HG03521 (cell line): ENCODE measurements at regions not wholly inside any gene's neighbourhood (a gene's known extent, or its start where the extent isn't known, plus 50 kb on each side); places are given as distances from the start of the nearest gene placed in this dataset.
"Not testable (repeated sequence)": the region's sequence is repeated elsewhere in the genome, so short reads cannot be mapped to it uniquely, and the experiment has no call there.

Source experiments
- ATAC-seq: cut with Tn5 transposase; IDR thresholded peaks from one replicate; pipeline ENCODE4 v1.9.1; 2021; ENCODE audit warnings: mild to moderate bottlenecking, moderate library complexity; ENCODE audit not compliant: unreplicated experiment

DNA sequence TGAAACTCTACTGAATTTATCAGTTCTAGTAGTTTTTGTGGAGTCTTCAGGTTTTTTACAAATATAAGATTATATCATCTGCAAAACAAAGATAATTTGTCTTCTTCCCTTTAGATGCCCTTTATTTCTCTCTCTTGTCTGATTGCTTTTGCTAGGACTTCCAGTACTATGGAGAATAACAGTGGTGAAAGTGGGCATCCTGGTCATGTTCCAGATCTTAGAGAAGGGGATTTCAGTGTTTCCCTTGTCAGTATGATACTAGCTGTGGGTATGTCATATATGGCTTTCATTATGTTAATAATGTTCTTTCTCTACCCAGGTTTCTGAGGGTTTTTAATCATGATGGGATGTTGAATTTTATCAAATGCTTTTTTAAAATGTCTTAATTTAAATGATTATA lies 158.1 kb upstream of the TPTE start:
- ATAC-seq, result not testable (repeated sequence)

- not testable (repeated sequence) for ATAC-seq
Observed at GRCh38 chr21:10366210-10366609, 155.2 kb upstream of the TPTE start.

- ATAC-seq, result not testable (repeated sequence)
Observed at GRCh38 chr21:10367586-10367985, 153.8 kb upstream of the TPTE start.

DNA sequence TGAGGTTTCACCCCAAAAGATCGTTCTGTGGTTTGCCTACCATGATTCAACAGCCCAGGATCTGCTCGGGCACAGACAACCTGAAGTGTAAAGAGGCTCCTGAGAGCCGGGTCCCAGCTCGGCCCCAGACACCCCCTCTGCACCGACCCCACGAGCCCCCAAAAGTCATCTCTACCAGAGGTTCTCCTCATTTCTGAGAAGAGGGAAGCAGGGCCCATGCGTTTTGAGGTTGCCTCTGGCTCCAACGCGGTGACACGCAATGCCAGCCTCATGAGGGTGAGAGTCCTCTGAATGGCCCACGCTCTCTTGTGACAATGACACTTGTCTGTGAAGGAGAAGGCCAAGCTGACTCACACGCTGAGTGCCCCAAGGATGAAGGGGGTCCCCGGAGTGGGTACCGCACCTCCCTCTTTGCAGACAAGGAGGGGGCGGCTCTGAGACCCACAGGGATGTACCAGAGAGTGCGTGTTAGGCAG lies 153.0 kb upstream of the TPTE start:
- ATAC-seq, result not testable (repeated sequence)

- ATAC-seq, result not testable (repeated sequence)
Observed at GRCh38 chr21:10369289-10369688, 152.1 kb upstream of the TPTE start.

DNA sequence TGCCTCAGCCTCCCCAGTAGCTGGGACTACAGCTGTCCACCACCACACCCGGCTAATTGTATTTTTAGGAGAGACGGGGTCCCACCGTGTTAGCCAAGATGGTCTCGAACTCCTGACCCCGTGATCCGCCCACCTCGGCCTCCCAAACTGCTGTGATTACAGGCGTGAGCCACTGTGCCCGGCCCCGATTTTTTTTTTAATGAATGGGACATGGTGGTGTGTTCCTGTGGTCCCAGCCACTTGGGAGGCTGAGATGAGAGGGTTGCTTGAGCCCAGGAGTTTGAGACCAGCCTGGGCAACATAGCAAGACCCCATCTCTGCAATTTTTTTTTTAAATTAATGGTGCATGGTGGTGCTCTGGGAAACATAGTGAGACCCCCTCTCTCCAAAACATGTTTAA lies 143.6 kb upstream of the TPTE start:
- not testable (repeated sequence) for ATAC-seq

DNA sequence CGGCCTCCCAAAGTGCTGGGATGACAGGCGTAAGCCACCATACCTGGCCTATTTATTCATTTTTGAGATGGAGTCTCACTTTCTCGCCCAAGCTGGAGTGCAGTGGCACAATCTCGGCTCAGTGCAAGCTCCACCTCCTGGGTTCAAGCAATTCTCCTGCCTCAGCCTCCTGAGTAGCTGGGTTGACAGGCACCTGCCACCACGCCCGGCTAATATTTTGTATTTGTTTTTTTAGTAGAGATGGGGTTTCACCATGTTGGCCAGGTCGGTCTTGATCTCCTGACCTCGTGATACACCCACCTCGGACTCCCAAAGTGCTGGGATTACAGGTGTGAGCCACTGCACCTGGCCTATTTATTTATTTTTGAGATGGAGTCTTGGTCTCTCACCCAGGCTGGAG lies 141.6 kb upstream of the TPTE start:
- not testable (repeated sequence) for ATAC-seq

- ATAC-seq, result not testable (repeated sequence)
Observed at GRCh38 chr21:10381687-10382060, 139.7 kb upstream of the TPTE start.

- ATAC-seq, result not testable (repeated sequence)
Observed at GRCh38 chr21:10382135-10382534, 139.2 kb upstream of the TPTE start.

GRCh38 chr21:10382580-10382979 lies 138.8 kb upstream of the TPTE start:
- ATAC-seq, result not testable (repeated sequence)

DNA sequence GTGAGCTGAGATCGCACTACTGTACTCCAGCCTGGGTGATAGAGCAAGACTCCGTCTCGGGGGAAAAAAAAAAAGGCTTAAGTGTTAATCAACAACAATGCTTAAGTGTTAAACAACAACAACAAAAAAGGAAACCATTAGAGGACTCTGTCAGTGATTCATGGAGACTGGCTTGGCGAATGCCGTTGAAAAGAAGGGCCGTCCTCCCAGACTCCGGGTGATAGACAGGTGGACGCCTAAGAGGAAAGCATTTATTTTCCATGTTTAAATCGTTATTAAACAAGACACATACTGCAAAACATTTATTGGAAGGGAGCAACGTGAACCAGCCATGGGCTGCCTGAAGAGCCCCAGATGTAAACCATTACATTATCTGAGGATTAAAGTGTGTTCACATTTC lies 137.8 kb upstream of the TPTE start:
- not testable (repeated sequence) for ATAC-seq

- not testable (repeated sequence) for ATAC-seq
Observed at GRCh38 chr21:10384304-10384861, 137.0 kb upstream of the TPTE start.

DNA sequence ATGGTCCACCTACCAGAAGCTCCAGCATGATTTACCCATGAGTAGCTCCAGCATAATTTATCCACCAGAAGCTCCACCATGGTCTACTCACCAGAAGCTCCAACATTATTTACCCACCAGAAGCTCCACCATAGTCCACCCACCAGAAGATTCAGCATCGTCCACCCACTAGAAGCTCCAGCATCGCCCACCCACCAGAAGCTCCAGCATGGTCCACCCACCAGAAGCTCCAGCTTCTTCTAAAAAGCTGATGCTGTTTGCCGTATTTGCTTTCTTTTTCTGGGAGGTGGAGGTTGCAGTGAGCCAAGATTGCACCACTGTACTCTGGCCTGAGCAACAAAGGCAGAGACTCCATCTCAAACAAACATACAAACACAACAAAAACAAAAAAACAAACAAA lies 136.2 kb upstream of the TPTE start:
- not testable (repeated sequence) for ATAC-seq

DNA sequence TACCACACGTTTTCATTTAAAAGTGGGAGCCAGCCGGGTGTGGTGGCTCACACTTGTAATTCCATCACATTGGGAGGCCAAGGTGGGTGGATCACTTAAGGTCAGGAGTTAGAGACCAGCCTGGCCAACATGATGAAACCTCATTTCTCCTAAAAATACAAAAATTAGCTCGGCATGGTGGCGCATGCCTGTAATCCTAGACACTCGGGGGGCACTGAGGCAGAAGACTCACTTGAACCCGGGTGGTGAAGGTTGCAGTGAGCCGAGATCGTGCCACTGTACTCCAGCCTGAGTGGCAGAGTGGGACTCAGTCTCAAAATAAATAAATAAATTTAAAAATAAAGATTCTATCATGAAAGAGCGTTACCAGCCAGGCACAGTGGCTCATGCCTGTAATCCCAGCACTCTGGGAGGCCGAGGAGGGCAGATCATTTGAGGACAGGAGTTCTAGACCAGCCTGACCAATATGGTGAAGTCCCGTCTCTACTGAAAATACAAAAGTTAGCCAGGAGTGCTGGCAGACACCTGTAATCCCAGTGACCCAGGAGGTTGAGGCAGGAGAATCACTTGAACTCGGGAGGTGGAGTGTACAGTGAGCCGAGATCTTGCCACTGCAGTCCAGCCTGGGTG lies 135.4 kb upstream of the TPTE start:
- ATAC-seq, result not testable (repeated sequence)

GRCh38 chr21:10387692-10388450 lies 133.5 kb upstream of the TPTE start:
- not testable (repeated sequence) for ATAC-seq

GRCh38 chr21:10388625-10389024 lies 132.8 kb upstream of the TPTE start:
- not testable (repeated sequence) for ATAC-seq

- not testable (repeated sequence) for ATAC-seq
Observed at GRCh38 chr21:10392301-10392700, 129.1 kb upstream of the TPTE start.

DNA sequence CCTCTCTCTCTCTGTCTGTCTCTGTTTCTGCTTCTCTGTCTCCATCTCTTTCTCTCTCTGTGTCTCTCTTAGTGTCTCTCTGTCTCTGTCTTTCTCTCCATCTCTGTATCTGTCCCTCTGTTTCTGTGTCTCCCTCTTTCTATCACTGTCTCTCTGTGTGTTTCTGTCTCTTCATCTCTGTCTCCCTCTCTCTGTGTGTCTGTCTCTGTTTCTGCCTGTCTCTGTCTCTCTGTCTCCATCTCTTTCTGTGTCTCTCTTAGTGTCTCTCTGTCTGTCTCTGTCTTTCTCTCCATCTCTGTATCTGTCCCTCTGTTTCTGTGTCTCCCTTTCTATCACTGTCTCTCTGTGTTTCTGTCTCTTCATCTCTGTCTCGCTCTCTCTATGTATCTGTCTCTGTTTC lies 125.4 kb upstream of the TPTE start:
- ATAC-seq, result not testable (repeated sequence)

GRCh38 chr21:10397495-10397915 lies 123.9 kb upstream of the TPTE start:
- ATAC-seq, result not testable (repeated sequence)

GRCh38 chr21:10398692-10399489 lies 122.5 kb upstream of the TPTE start:
- not testable (repeated sequence) for ATAC-seq
